IMR-90 (cell line): ENCODE measurements at regions not wholly inside any gene's neighbourhood (a gene's known extent, or its start where the extent isn't known, plus 50 kb on each side); places are given as distances from the start of the nearest gene placed in this dataset.

Experiments used
- ATAC-seq: fragments of 200-7000 bp; cut with Tn5 transposase; 2 replicates; pipeline ENCODE4 v1.9.1; 2020; ENCODE audit warnings: low read depth, mild to moderate bottlenecking, moderate library complexity
- BruUV-seq: library from RNA; stranded (reverse); fragments of 400-500 nt; replicated peaks from 2 replicates; lab custom pipeline; 2021; lab: Mats Ljungman, UMichigan
- CTCF ChIA-PET: fragments of 300-600 bp; formaldehyde crosslinking; extraction: SDS; loops from one replicate; lab custom pipeline; 2021; ENCODE audit warnings: antibody characterized with exemption; lab: Yijun Ruan, JAX
- POLR2A ChIA-PET: fragments of 300-600 bp; sonication (Branson Sonifier 250); formaldehyde crosslinking; loops from one replicate; lab custom pipeline; 2022; ENCODE audit warnings: antibody characterized with exemption; ENCODE audit not compliant: unreplicated experiment; lab: Charles Lee
- DNase-seq: peaks from one replicate; pipeline ENCODE4 v3.0.0; 2013
- H2AFZ ChIP-seq: replicated peaks from 2 replicates; pipeline ENCODE3; 2013; ENCODE audit warnings: low read length, mild to moderate bottlenecking; ENCODE audit not compliant: poor library complexity
- H2AK5ac ChIP-seq: 2 replicates; pipeline ENCODE4 v1.6.1; 2013; ENCODE audit warnings: low read depth, low read length, inconsistent platforms
- H2AK9ac ChIP-seq: replicated peaks from 2 replicates; pipeline ENCODE3; 2013; ENCODE audit warnings: mild to moderate bottlenecking, low read depth, low read length, moderate library complexity; ENCODE audit not compliant: poor library complexity
- H2BK120ac ChIP-seq: 2 replicates; pipeline ENCODE4 v1.6.1; 2013; ENCODE audit warnings: low read depth, low read length, inconsistent platforms
- H2BK15ac ChIP-seq: 3 replicates; pipeline ENCODE4 v1.6.1; 2013; ENCODE audit warnings: low read depth, low read length, inconsistent platforms
- H2BK20ac ChIP-seq: 2 replicates; pipeline ENCODE4 v1.6.1; 2013; ENCODE audit warnings: low read depth, mild to moderate bottlenecking, inconsistent platforms, low read length, moderate library complexity
- H2BK5ac ChIP-seq: 2 replicates; pipeline ENCODE4 v1.6.1; 2013; ENCODE audit warnings: mild to moderate bottlenecking, low read depth, low read length, inconsistent platforms; ENCODE audit not compliant: poor library complexity, severe bottlenecking
- H3K14ac ChIP-seq: replicated peaks from 2 replicates; pipeline ENCODE4 v1.6.1; 2013; ENCODE audit warnings: low read depth, low read length, inconsistent platforms
- H3K18ac ChIP-seq: 2 replicates; pipeline ENCODE4 v1.6.1; 2013; ENCODE audit warnings: low read depth, low read length, control low read depth
- H3K23ac ChIP-seq: 2 replicates; pipeline ENCODE4 v1.6.1; 2013; ENCODE audit warnings: low read depth, low read length, inconsistent platforms
- H3K27ac ChIP-seq: 2 replicates; pipeline ENCODE4 v1.5.1; 2013; ENCODE audit warnings: mild to moderate bottlenecking, control low read depth, low read length; ENCODE audit not compliant: insufficient read depth
- H3K27me3 ChIP-seq: 2 replicates; pipeline ENCODE4 v1.6.1; 2013; ENCODE audit warnings: low read length; ENCODE audit not compliant: control insufficient read depth, insufficient read depth
- H3K36me3 ChIP-seq: 2 replicates; pipeline ENCODE4 v1.6.1; 2013; ENCODE audit warnings: low read length, mixed read lengths; ENCODE audit not compliant: control insufficient read depth, insufficient read depth
- H3K4ac ChIP-seq: 2 replicates; pipeline ENCODE4 v1.6.1; 2013; ENCODE audit warnings: low read depth, low read length, inconsistent platforms
- H3K4me1 ChIP-seq: 2 replicates; pipeline ENCODE4 v1.6.1; 2013; ENCODE audit warnings: low read length, mixed read lengths; ENCODE audit not compliant: control insufficient read depth, insufficient read depth
- H3K4me2 ChIP-seq: 2 replicates; pipeline ENCODE4 v1.6.1; 2013; ENCODE audit warnings: low read depth, mild to moderate bottlenecking, control low read depth, low read length, moderate library complexity
- H3K4me3 ChIP-seq: 2 replicates; pipeline ENCODE4 v1.5.1; 2013; ENCODE audit warnings: low read depth, mild to moderate bottlenecking, control low read depth, low read length, moderate library complexity; ENCODE audit not compliant: insufficient read depth
- H3K56ac ChIP-seq: 2 replicates; pipeline ENCODE4 v1.6.1; 2013; ENCODE audit warnings: low read length, inconsistent platforms; ENCODE audit not compliant: insufficient read depth; ENCODE audit errors: extremely low read depth
- H3K79me1 ChIP-seq, 2 experiments: 2 replicates each; pipeline ENCODE4 v1.6.1; 2013; ENCODE audit warnings: low read length in 2 of 2, inconsistent platforms in 1 of 2, low read depth in 1 of 2
- H3K9ac ChIP-seq: 2 replicates; pipeline ENCODE4 v1.6.1; 2013; ENCODE audit warnings: low read depth, low read length, control low read depth
- H3K9me1 ChIP-seq: 2 replicates; pipeline ENCODE4 v1.6.1; 2013; ENCODE audit warnings: low read length, inconsistent platforms; ENCODE audit not compliant: insufficient read depth
- H3K9me3 ChIP-seq: 2 replicates; pipeline ENCODE4 v1.6.1; 2013; ENCODE audit warnings: low read length; ENCODE audit not compliant: control insufficient read depth, insufficient read depth
- H4K20me1 ChIP-seq: 2 replicates; pipeline ENCODE4 v1.6.1; 2013; ENCODE audit warnings: low read length, inconsistent platforms; ENCODE audit not compliant: insufficient read depth
- H4K5ac ChIP-seq: 2 replicates; pipeline ENCODE4 v1.6.1; 2013; ENCODE audit warnings: mild to moderate bottlenecking, low read depth, low read length, control low read depth
- H4K8ac ChIP-seq, 2 experiments: 2 replicates each; pipeline ENCODE4 v1.6.1; 2013; ENCODE audit warnings: low read depth in 2 of 2, low read length in 2 of 2, control low read depth in 1 of 2, inconsistent platforms in 1 of 2
- H4K91ac ChIP-seq: 2 replicates; pipeline ENCODE4 v1.6.1; 2013; ENCODE audit warnings: low read depth, low read length, inconsistent platforms; ENCODE audit not compliant: insufficient read depth
- BHLHE40 ChIP-seq: fragments of 150-350 bp; IDR thresholded peaks from 2 replicates; pipeline ENCODE4 v1.6.1; 2016; ENCODE audit warnings: mild to moderate bottlenecking, low read depth, low read length
- CEBPB ChIP-seq: IDR thresholded peaks from 2 replicates; pipeline ENCODE4 v1.6.1; 2012; ENCODE audit warnings: low read depth, low read length, improper control_type of control experiment
- CHD1 ChIP-seq: IDR thresholded peaks from 2 replicates; pipeline ENCODE4 v1.6.1; 2012; ENCODE audit warnings: low read depth, low read length, improper control_type of control experiment
- CTCF ChIP-seq: conservative IDR thresholded peaks from 2 replicates; pipeline ENCODE4 v1.5.1; 2012; ENCODE audit warnings: mild to moderate bottlenecking, low read depth, low read length, improper control_type of control experiment
- ELK1 ChIP-seq: fragments of 150-350 bp; IDR thresholded peaks from 2 replicates; pipeline ENCODE4 v1.6.1; 2016; ENCODE audit warnings: low read depth, mild to moderate bottlenecking, low read length, moderate library complexity, borderline replicate concordance
- FOS ChIP-seq: fragments of 150-350 bp; IDR thresholded peaks from 2 replicates; pipeline ENCODE4 v1.6.1; 2016; ENCODE audit warnings: low read depth, low read length
- MAFK ChIP-seq: IDR thresholded peaks from 2 replicates; pipeline ENCODE4 v1.6.1; 2012; ENCODE audit warnings: low read depth, low read length, improper control_type of control experiment
- MAZ ChIP-seq: IDR thresholded peaks from 2 replicates; pipeline ENCODE4 v1.6.1; 2012; ENCODE audit warnings: low read depth, mild to moderate bottlenecking, low read length, improper control_type of control experiment, moderate library complexity, borderline replicate concordance
- NFE2L2 ChIP-seq: fragments of 150-350 bp; IDR thresholded peaks from 2 replicates; pipeline ENCODE4 v1.6.1; 2016; ENCODE audit warnings: low read depth, mild to moderate bottlenecking, low read length
- POLR2A ChIP-seq: IDR thresholded peaks from 2 replicates; pipeline ENCODE4 v1.6.1; 2012; ENCODE audit warnings: mild to moderate bottlenecking, low read depth, low read length
- RAD21 ChIP-seq: IDR thresholded peaks from 2 replicates; pipeline ENCODE4 v1.6.1; 2012; ENCODE audit warnings: low read length, improper control_type of control experiment
- RCOR1 ChIP-seq: IDR thresholded peaks from 2 replicates; pipeline ENCODE4 v1.6.1; 2012; ENCODE audit warnings: mild to moderate bottlenecking, low read length, improper control_type of control experiment; ENCODE audit not compliant: insufficient replicate concordance
- USF2 ChIP-seq: fragments of 150-350 bp; IDR thresholded peaks from 2 replicates; pipeline ENCODE4 v1.6.1; 2017; ENCODE audit warnings: mild to moderate bottlenecking, antibody characterized with exemption, low read length, low read depth
- WGBS, 2 experiments: methylation state at CpG; one replicate each; pipeline versions ENCODE4 v1.1.5 to v1.1.7; 2013; ENCODE audit warnings: missing lambda C conversion rate in 2 of 2; ENCODE audit not compliant: insufficient read length in 1 of 2; ENCODE audit errors: extremely low coverage in 2 of 2; 5-methylcytosine and 5-hydroxymethylcytosine counted together
- dilution Hi-C: fragments of 300-500 bp; cut with HindIII; formaldehyde crosslinking; loops from one replicate; pipeline ENCODE4 v1.14.3; 2018; ENCODE audit warnings: low sequenced_read_pairs; ENCODE audit not compliant: unreplicated experiment
- in situ Hi-C: fragments of 300-500 bp; cut with MboI; formaldehyde crosslinking; loops from 3 replicates; pipeline ENCODE4 v1.14.3; 2019; ENCODE audit warnings: low sequenced_read_pairs, inconsistent platforms, mixed read lengths
- intact Hi-C: fragments of 100-400 bp; cut with micrococcal nuclease; formaldehyde crosslinking; loops from 2 replicates; pipeline ENCODE4 v1.10.0; 2022

- dilution Hi-C loops (no loop called here), in situ Hi-C loops (no loop called here), intact Hi-C loops (no loop called here)
- no peak overlapping the region for H2AFZ ChIP-seq
- H3K79me1 ChIP-seq: no peaks in the 10 kb centered on the region; a peak in 1 of 4 replicates
- H2BK5ac ChIP-seq: no peak overlapping the region
- no peak overlapping the region for H3K4me2 ChIP-seq
- H3K36me3 ChIP-seq: no peaks in the 10 kb centered on the region
- no peak overlapping the region for H2BK120ac ChIP-seq
- H3K27ac ChIP-seq: no peak overlapping the region
- H4K91ac ChIP-seq: no peak overlapping the region
- H3K18ac ChIP-seq: no peak overlapping the region
- ChIA-PET POLR2A (no interaction called here), CTCF (interaction anchor here (0.6 kb wide), 1 partner anchor 364 kb away, joined by 3 read pairs; no protein-coding TSS in a partner anchor)
- no peak overlapping the region for H2AK9ac ChIP-seq
- no TSS peak for BruUV-seq
- H3K14ac ChIP-seq: no peak overlapping the region
- peaks cover 49% of the 10 kb centered on the region for H3K27me3 ChIP-seq
- peaks cover 19% of the 10 kb centered on the region for H3K9me3 ChIP-seq
- no peak overlapping the region for H4K8ac ChIP-seq
- peaks cover 13% of the 10 kb centered on the region for H3K4me1 ChIP-seq
- DNase-seq (no peak), ATAC-seq (no peak)
- no peak overlapping the region for H3K9ac ChIP-seq
- H2AK5ac ChIP-seq: no peak overlapping the region
- no peak overlapping the region for H3K4ac ChIP-seq
- no peak overlapping the region for H3K56ac ChIP-seq
- peaks cover 14% of the 10 kb centered on the region; the same call in 1 of the 2 replicates for H4K20me1 ChIP-seq
- H3K23ac ChIP-seq: no peak overlapping the region
- no CpG with 5 or more reads among the region's 3 CpGs for WGBS, 2 experiments
- no peak overlapping the region for H4K5ac ChIP-seq
- H3K4me3 ChIP-seq: no peak overlapping the region
- TF ChIP-seq CTCF: no peak
- no peak for TF ChIP-seq RAD21
- TF ChIP-seq USF2: no peak
- no peak for TF ChIP-seq MAFK
- TF ChIP-seq POLR2A: no peak
- no peak for TF ChIP-seq RCOR1
- no peak for TF ChIP-seq CHD1
- TF ChIP-seq NFE2L2: no peak
- no peak for TF ChIP-seq FOS
- no peak for TF ChIP-seq BHLHE40
- no peak for TF ChIP-seq CEBPB
- no peak for TF ChIP-seq MAZ
- no peak for TF ChIP-seq ELK1
- peaks cover 9% of the 10 kb centered on the region; the same call in 1 of the 2 replicates for H3K9me1 ChIP-seq
- H2BK20ac ChIP-seq: no peak overlapping the region
- H2BK15ac ChIP-seq: no peak overlapping the region
These were observed 107.5 kb downstream of the METRNL start for GRCh38 chr17:83186751-83187421.
